ENCODE measurements at regions not wholly inside any gene's neighbourhood (a gene's known extent, or its start where the extent isn't known, plus 50 kb on each side); places are given as distances from the start of the nearest gene placed in this dataset.

- no peak overlapping the region for H3K4me3 ChIP-seq (ENCODE audit: low read length)
- H3K27me3 ChIP-seq (ENCODE audit: control insufficient read depth, insufficient read depth, low read length): no peaks in the 10 kb centered on the region
- H3K27ac ChIP-seq (ENCODE audit: low read length): no peak overlapping the region
- whole genome bisulfite sequencing (ENCODE audit: insufficient coverage): 23% methylated on average over 4 of the region's 5 CpGs
- peak; percentile 5 for DNase-seq
- no peaks in the 10 kb centered on the region for H3K36me3 ChIP-seq (ENCODE audit: control insufficient read depth, insufficient read depth, low read length)
- no peaks in the 10 kb centered on the region for H3K9me3 ChIP-seq (replicated peaks; ENCODE audit: control insufficient read depth, low read depth, low read length)
- peaks cover 5% of the 10 kb centered on the region for H3K4me1 ChIP-seq (ENCODE audit: control insufficient read depth, insufficient read depth, low read length)
Observed at GRCh38 chr17:53133876-53134275, 688.9 kb upstream of the KIF2B start.

GRCh38 chr17:53129863-53130262 is 692.9 kb upstream of the KIF2B start:
- Histone ChIP-seq H3K4me3 (ENCODE audit: low read length) (no peak overlapping the region), H3K9me3 (replicated peaks; ENCODE audit: control insufficient read depth, low read depth, low read length) (no peaks in the 10 kb centered on the region), H3K27ac (ENCODE audit: low read length) (no peak overlapping the region), H3K36me3 (ENCODE audit: control insufficient read depth, insufficient read depth, low read length) (no peaks in the 10 kb centered on the region), H3K4me1 (ENCODE audit: control insufficient read depth, insufficient read depth, low read length) (peaks cover 5% of the 10 kb centered on the region), H3K27me3 (ENCODE audit: control insufficient read depth, insufficient read depth, low read length) (no peaks in the 10 kb centered on the region)
- no peak for DNase-seq
- no CpG with 5 or more reads among the region's 2 CpGs for WGBS (ENCODE audit: insufficient coverage)

- no peaks in the 10 kb centered on the region for H3K36me3 ChIP-seq (ENCODE audit: control insufficient read depth, insufficient read depth, low read length)
- no CpG with 5 or more reads among the region's 3 CpGs for WGBS (ENCODE audit: insufficient coverage)
- no peaks in the 10 kb centered on the region for H3K9me3 ChIP-seq (replicated peaks; ENCODE audit: control insufficient read depth, low read depth, low read length)
- H3K4me3 ChIP-seq (ENCODE audit: low read length): no peak overlapping the region
- H3K27ac ChIP-seq (ENCODE audit: low read length): no peak overlapping the region
- no peak for DNase-seq
- H3K4me1 ChIP-seq (ENCODE audit: control insufficient read depth, insufficient read depth, low read length): no peaks in the 10 kb centered on the region
- H3K27me3 ChIP-seq (ENCODE audit: control insufficient read depth, insufficient read depth, low read length): no peaks in the 10 kb centered on the region
Observed at GRCh38 chr17:53127331-53127730, 695.4 kb upstream of the KIF2B start.

- H3K9me3 ChIP-seq (replicated peaks; ENCODE audit: control insufficient read depth, low read depth, low read length): no peaks in the 10 kb centered on the region
- H3K27ac ChIP-seq (ENCODE audit: low read length): no peak overlapping the region
- no peaks in the 10 kb centered on the region for H3K27me3 ChIP-seq (ENCODE audit: control insufficient read depth, insufficient read depth, low read length)
- no peaks in the 10 kb centered on the region for H3K4me1 ChIP-seq (ENCODE audit: control insufficient read depth, insufficient read depth, low read length)
- no peak overlapping the region for H3K4me3 ChIP-seq (ENCODE audit: low read length)
- no peaks in the 10 kb centered on the region for H3K36me3 ChIP-seq (ENCODE audit: control insufficient read depth, insufficient read depth, low read length)
- DNase-seq: no peak
Observed at GRCh38 chr17:53122966-53123365, 699.8 kb upstream of the KIF2B start.

GRCh38 chr17:53119773-53120172 is 703.0 kb upstream of the KIF2B start:
- Histone ChIP-seq H3K4me3 (ENCODE audit: low read length) (no peak overlapping the region), H3K27ac (ENCODE audit: low read length) (no peak overlapping the region), H3K9me3 (replicated peaks; ENCODE audit: control insufficient read depth, low read depth, low read length) (no peaks in the 10 kb centered on the region), H3K27me3 (ENCODE audit: control insufficient read depth, insufficient read depth, low read length) (no peaks in the 10 kb centered on the region), H3K4me1 (ENCODE audit: control insufficient read depth, insufficient read depth, low read length) (no peaks in the 10 kb centered on the region), H3K36me3 (ENCODE audit: control insufficient read depth, insufficient read depth, low read length) (no peaks in the 10 kb centered on the region)
- no peak for DNase-seq
- no CpG with 5 or more reads among the region's 2 CpGs for WGBS (ENCODE audit: insufficient coverage)

GRCh38 chr17:53118948-53119347 is 703.8 kb upstream of the KIF2B start:
- DNase-seq: no peak
- no peaks in the 10 kb centered on the region for H3K9me3 ChIP-seq (replicated peaks; ENCODE audit: control insufficient read depth, low read depth, low read length)
- 67% methylated on average over 1 of the region's 2 CpGs for WGBS (ENCODE audit: insufficient coverage)
- H3K27me3 ChIP-seq (ENCODE audit: control insufficient read depth, insufficient read depth, low read length): no peaks in the 10 kb centered on the region
- no peak overlapping the region for H3K4me3 ChIP-seq (ENCODE audit: low read length)
- no peak overlapping the region for H3K27ac ChIP-seq (ENCODE audit: low read length)
- no peaks in the 10 kb centered on the region for H3K36me3 ChIP-seq (ENCODE audit: control insufficient read depth, insufficient read depth, low read length)
- no peaks in the 10 kb centered on the region for H3K4me1 ChIP-seq (ENCODE audit: control insufficient read depth, insufficient read depth, low read length)

- no peak for DNase-seq
- no peak overlapping the region for H3K4me3 ChIP-seq (ENCODE audit: low read length)
- H3K27me3 ChIP-seq (ENCODE audit: control insufficient read depth, insufficient read depth, low read length): no peaks in the 10 kb centered on the region
- no peaks in the 10 kb centered on the region for H3K36me3 ChIP-seq (ENCODE audit: control insufficient read depth, insufficient read depth, low read length)
- H3K4me1 ChIP-seq (ENCODE audit: control insufficient read depth, insufficient read depth, low read length): no peaks in the 10 kb centered on the region
- no peak overlapping the region for H3K27ac ChIP-seq (ENCODE audit: low read length)
- no peaks in the 10 kb centered on the region for H3K9me3 ChIP-seq (replicated peaks; ENCODE audit: control insufficient read depth, low read depth, low read length)
Observed at GRCh38 chr17:53106886-53107285, 715.8 kb upstream of the KIF2B start.

GRCh38 chr17:53101706-53102105 is 721.0 kb upstream of the KIF2B start:
- WGBS (ENCODE audit: insufficient coverage): 100% methylated on average over 2 of the region's 2 CpGs
- H3K4me3 ChIP-seq (ENCODE audit: low read length): no peak overlapping the region
- no peaks in the 10 kb centered on the region for H3K4me1 ChIP-seq (ENCODE audit: control insufficient read depth, insufficient read depth, low read length)
- no peaks in the 10 kb centered on the region for H3K36me3 ChIP-seq (ENCODE audit: control insufficient read depth, insufficient read depth, low read length)
- peak; percentile 20 for DNase-seq
- H3K27me3 ChIP-seq (ENCODE audit: control insufficient read depth, insufficient read depth, low read length): no peaks in the 10 kb centered on the region
- no peaks in the 10 kb centered on the region for H3K9me3 ChIP-seq (replicated peaks; ENCODE audit: control insufficient read depth, low read depth, low read length)
- no peak overlapping the region for H3K27ac ChIP-seq (ENCODE audit: low read length)

- no CpG with 5 or more reads among the region's 3 CpGs for WGBS (ENCODE audit: insufficient coverage)
- Histone ChIP-seq H3K27ac (ENCODE audit: low read length) (no peak overlapping the region), H3K36me3 (ENCODE audit: control insufficient read depth, insufficient read depth, low read length) (no peaks in the 10 kb centered on the region), H3K9me3 (replicated peaks; ENCODE audit: control insufficient read depth, low read depth, low read length) (no peaks in the 10 kb centered on the region), H3K4me3 (ENCODE audit: low read length) (no peak overlapping the region), H3K4me1 (ENCODE audit: control insufficient read depth, insufficient read depth, low read length) (no peaks in the 10 kb centered on the region), H3K27me3 (ENCODE audit: control insufficient read depth, insufficient read depth, low read length) (no peaks in the 10 kb centered on the region)
- DNase-seq: peak; percentile 31
Observed at GRCh38 chr17:53100126-53100525, 722.6 kb upstream of the KIF2B start.

- DNase-seq: peak; percentile 17
- no CpG with 5 or more reads among the region's 1 CpG for WGBS (ENCODE audit: insufficient coverage)
- H3K27me3 ChIP-seq (ENCODE audit: control insufficient read depth, insufficient read depth, low read length): no peaks in the 10 kb centered on the region
- H3K4me1 ChIP-seq (ENCODE audit: control insufficient read depth, insufficient read depth, low read length): no peaks in the 10 kb centered on the region
- no peaks in the 10 kb centered on the region for H3K9me3 ChIP-seq (replicated peaks; ENCODE audit: control insufficient read depth, low read depth, low read length)
- H3K4me3 ChIP-seq (ENCODE audit: low read length): no peak overlapping the region
- no peak overlapping the region for H3K27ac ChIP-seq (ENCODE audit: low read length)
- H3K36me3 ChIP-seq (ENCODE audit: control insufficient read depth, insufficient read depth, low read length): no peaks in the 10 kb centered on the region
Observed at GRCh38 chr17:53093391-53093790, 729.3 kb upstream of the KIF2B start.

GRCh38 chr17:53092072-53092471 is 730.7 kb upstream of the KIF2B start:
- no CpG with 5 or more reads among the region's 2 CpGs for whole genome bisulfite sequencing (ENCODE audit: insufficient coverage)
- no peak for DNase-seq
- no peaks in the 10 kb centered on the region for H3K9me3 ChIP-seq (replicated peaks; ENCODE audit: control insufficient read depth, low read depth, low read length)
- no peaks in the 10 kb centered on the region for H3K4me1 ChIP-seq (ENCODE audit: control insufficient read depth, insufficient read depth, low read length)
- no peaks in the 10 kb centered on the region for H3K27me3 ChIP-seq (ENCODE audit: control insufficient read depth, insufficient read depth, low read length)
- no peak overlapping the region for H3K27ac ChIP-seq (ENCODE audit: low read length)
- H3K36me3 ChIP-seq (ENCODE audit: control insufficient read depth, insufficient read depth, low read length): no peaks in the 10 kb centered on the region
- no peak overlapping the region for H3K4me3 ChIP-seq (ENCODE audit: low read length)

Measured in muscle of leg (tissue), 3 donors.